Neural progenitor cell (in vitro differentiated cells): ENCODE measurements at regions not wholly inside any gene's neighbourhood (a gene's known extent, or its start where the extent isn't known, plus 50 kb on each side); places are given as distances from the start of the nearest gene placed in this dataset.

Experiments
- DNase-seq: peaks from one replicate; pipeline ENCODE4 v3.0.0-alpha.2; 2016; ENCODE audit warnings: low spot score
- H2AFZ ChIP-seq: fragments of 200-600 bp; sonication (generic); replicated peaks from 2 replicates; pipeline ENCODE4 v1.6.1; 2016; ENCODE audit warnings: antibody characterized with exemption
- H3F3A ChIP-seq: fragments of 200-600 bp; sonication (generic); 2 replicates; pipeline ENCODE4 v1.6.1; 2016; ENCODE audit warnings: antibody characterized with exemption, low read depth
- H3K27ac ChIP-seq: fragments of 200-600 bp; sonication (generic); 2 replicates; pipeline ENCODE4 v1.5.1; 2016; ENCODE audit warnings: mild to moderate bottlenecking
- H3K27me3 ChIP-seq: fragments of 200-600 bp; sonication (generic); 2 replicates; pipeline ENCODE4 v1.6.1; 2016; ENCODE audit warnings: mild to moderate bottlenecking, moderate library complexity
- H3K36me3 ChIP-seq: fragments of 200-600 bp; sonication (generic); 2 replicates; pipeline ENCODE4 v1.5.1; 2016
- H3K4me1 ChIP-seq: fragments of 200-600 bp; sonication (generic); 2 replicates; pipeline ENCODE4 v1.6.1; 2016; ENCODE audit warnings: mixed run types
- H3K4me2 ChIP-seq: fragments of 200-600 bp; sonication (generic); 2 replicates; pipeline ENCODE4 v1.6.1; 2016
- H3K4me3 ChIP-seq: fragments of 200-600 bp; sonication (generic); 2 replicates; pipeline ENCODE4 v1.5.1; 2016
- H3K79me2 ChIP-seq: fragments of 200-600 bp; sonication (generic); 2 replicates; pipeline ENCODE4 v1.6.1; 2016; ENCODE audit warnings: low read depth
- H3K9ac ChIP-seq: fragments of 200-600 bp; sonication (generic); 2 replicates; pipeline ENCODE4 v1.6.1; 2016
- H3K9me3 ChIP-seq: fragments of 200-600 bp; sonication (generic); 2 replicates; pipeline ENCODE4 v1.5.1; 2016; ENCODE audit warnings: low read depth
- H4K20me1 ChIP-seq: fragments of 200-600 bp; sonication (generic); 2 replicates; pipeline ENCODE4 v1.6.1; 2016; ENCODE audit warnings: low read depth
- H3K27ac Mint-ChIP-seq: 3 replicates; pipeline ENCODE4 v1.8.0; 2021; ENCODE audit warnings: mixed read lengths
- H3K27me3 Mint-ChIP-seq: 2 replicates; pipeline ENCODE4 v1.8.0; 2022; ENCODE audit warnings: low read depth, mild to moderate bottlenecking, inconsistent platforms, moderate library complexity, mixed read lengths; ENCODE audit not compliant: insufficient read depth
- H3K36me3 Mint-ChIP-seq: 3 replicates; pipeline ENCODE4 v1.8.0; 2021; ENCODE audit warnings: mixed read lengths
- H3K4me1 Mint-ChIP-seq: 3 replicates; pipeline ENCODE4 v1.8.0; 2021; ENCODE audit warnings: mixed read lengths
- H3K4me3 Mint-ChIP-seq: 3 replicates; pipeline ENCODE4 v1.8.0; 2021; ENCODE audit warnings: mild to moderate bottlenecking, moderate library complexity, mixed read lengths
- H3K9me3 Mint-ChIP-seq: 3 replicates; pipeline ENCODE4 v1.8.0; 2020; ENCODE audit warnings: mixed read lengths
- EZH2 ChIP-seq: fragments of 200-600 bp; sonication (generic); IDR thresholded peaks from 2 replicates; pipeline ENCODE4 v1.6.1; 2017; ENCODE audit warnings: antibody characterized with exemption, mild to moderate bottlenecking, moderate library complexity
- EZH2phosphoT487 ChIP-seq: fragments of 200-600 bp; sonication (generic); IDR thresholded peaks from 2 replicates; pipeline ENCODE4 v1.6.1; 2017; ENCODE audit warnings: antibody characterized with exemption
- TF ChIP-seq, protein P1 (sequence below): fragments of 200-600 bp; sonication (generic); IDR thresholded peaks from 2 replicates; pipeline ENCODE4 v1.5.1; 2017; ENCODE audit warnings: antibody characterized with exemption, mild to moderate bottlenecking

DNA sequence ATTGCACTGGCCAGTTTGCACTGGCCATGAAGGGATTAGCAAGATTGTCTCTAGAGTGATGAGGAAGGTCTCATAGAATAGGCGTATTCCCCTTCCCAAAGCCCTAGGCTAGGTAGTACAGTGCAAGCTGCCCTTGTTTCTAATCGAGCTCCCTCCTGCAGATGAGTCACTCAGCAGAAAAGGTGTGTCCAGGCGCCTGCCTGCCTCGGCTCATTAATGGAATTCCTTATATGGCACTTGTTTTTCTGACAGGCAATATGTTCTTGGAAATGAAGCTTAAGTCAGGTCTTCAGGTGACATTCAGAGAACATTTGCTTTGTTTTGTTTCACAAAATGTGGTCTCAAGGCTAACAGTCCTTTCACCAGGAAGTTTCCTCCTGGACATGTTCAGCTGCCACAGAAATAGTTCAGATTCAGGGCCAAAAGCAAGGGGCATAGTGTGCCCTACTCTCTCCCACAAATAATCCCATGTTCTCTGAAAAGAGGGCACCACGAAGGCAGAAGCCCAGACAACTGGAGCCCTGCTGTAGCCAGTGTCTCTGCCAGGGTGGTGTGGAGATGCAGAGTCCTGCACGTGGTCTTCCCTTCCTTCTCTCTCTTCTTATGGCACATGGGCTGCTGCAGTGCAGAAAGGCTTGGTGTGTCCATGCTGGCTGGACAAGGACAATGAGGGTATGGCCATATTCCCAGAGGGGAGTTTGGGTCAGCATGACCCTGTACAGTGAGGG is 281.1 kb upstream of the MAP3K1 start:
- no peak overlapping the region for H2AFZ ChIP-seq
- H3K27me3 Mint-ChIP-seq, result peaks cover 8% of the 10 kb centered on the region
- no peak for DNase-seq
- no peaks in the 10 kb centered on the region for H3K79me2 ChIP-seq
- no peak overlapping the region for H3K4me3 Mint-ChIP-seq
- H3K4me1 Mint-ChIP-seq, result peaks cover 2% of the 10 kb centered on the region
- H3K9me3 ChIP-seq, result no peaks in the 10 kb centered on the region
- no peak overlapping the region for H3K9ac ChIP-seq
- no peak for TF ChIP-seq EZH2phosphoT487
- TF ChIP-seq, protein P1, sequence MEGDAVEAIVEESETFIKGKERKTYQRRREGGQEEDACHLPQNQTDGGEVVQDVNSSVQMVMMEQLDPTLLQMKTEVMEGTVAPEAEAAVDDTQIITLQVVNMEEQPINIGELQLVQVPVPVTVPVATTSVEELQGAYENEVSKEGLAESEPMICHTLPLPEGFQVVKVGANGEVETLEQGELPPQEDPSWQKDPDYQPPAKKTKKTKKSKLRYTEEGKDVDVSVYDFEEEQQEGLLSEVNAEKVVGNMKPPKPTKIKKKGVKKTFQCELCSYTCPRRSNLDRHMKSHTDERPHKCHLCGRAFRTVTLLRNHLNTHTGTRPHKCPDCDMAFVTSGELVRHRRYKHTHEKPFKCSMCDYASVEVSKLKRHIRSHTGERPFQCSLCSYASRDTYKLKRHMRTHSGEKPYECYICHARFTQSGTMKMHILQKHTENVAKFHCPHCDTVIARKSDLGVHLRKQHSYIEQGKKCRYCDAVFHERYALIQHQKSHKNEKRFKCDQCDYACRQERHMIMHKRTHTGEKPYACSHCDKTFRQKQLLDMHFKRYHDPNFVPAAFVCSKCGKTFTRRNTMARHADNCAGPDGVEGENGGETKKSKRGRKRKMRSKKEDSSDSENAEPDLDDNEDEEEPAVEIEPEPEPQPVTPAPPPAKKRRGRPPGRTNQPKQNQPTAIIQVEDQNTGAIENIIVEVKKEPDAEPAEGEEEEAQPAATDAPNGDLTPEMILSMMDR, result no peak
- TF ChIP-seq EZH2, result no peak
- H4K20me1 ChIP-seq, result no peaks in the 10 kb centered on the region
- H3K27ac ChIP-seq, result no peak overlapping the region
- H3K27me3 ChIP-seq, result no peaks in the 10 kb centered on the region
- no peaks in the 10 kb centered on the region for H3K4me1 ChIP-seq
- no peak overlapping the region for H3K4me3 ChIP-seq
- H3K36me3 ChIP-seq, result no peaks in the 10 kb centered on the region
- no peaks in the 10 kb centered on the region for H3K9me3 Mint-ChIP-seq
- no peaks in the 10 kb centered on the region for H3F3A ChIP-seq
- no peak overlapping the region for H3K27ac Mint-ChIP-seq
- no peaks in the 10 kb centered on the region for H3K36me3 Mint-ChIP-seq
- H3K4me2 ChIP-seq, result no peak overlapping the region

DNA sequence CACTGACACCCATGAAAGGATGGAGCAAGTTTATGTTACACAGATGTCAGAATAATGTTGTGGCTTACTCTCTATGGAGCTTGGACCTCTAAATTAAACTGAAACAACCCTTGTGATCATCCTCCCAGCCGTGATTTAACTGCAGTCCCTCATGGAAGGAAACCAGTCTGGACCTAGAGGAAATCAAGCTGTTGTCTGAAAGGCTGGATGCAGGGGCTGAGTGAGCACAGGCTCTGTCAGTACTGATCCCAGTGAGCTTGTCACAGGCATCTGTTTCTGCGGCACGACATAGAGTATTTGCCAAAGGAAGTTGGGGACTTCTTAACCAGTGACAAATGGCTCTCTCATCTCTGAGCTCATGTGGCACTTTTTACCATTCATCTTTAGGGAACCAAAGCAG is 282.9 kb upstream of the MAP3K1 start:
- H3F3A ChIP-seq, result no peaks in the 10 kb centered on the region
- Mint-ChIP-seq H3K9me3 (no peaks in the 10 kb centered on the region), H3K27me3 (peaks cover 8% of the 10 kb centered on the region), H3K4me3 (no peak overlapping the region), H3K4me1 (peaks cover 2% of the 10 kb centered on the region), H3K36me3 (no peaks in the 10 kb centered on the region), H3K27ac (no peak overlapping the region)
- H3K9ac ChIP-seq, result no peak overlapping the region
- H3K9me3 ChIP-seq, result no peaks in the 10 kb centered on the region
- H3K4me2 ChIP-seq, result no peak overlapping the region
- H3K27me3 ChIP-seq, result no peaks in the 10 kb centered on the region
- H4K20me1 ChIP-seq, result no peaks in the 10 kb centered on the region
- no peak for DNase-seq
- no peaks in the 10 kb centered on the region for H3K36me3 ChIP-seq
- H3K79me2 ChIP-seq, result no peaks in the 10 kb centered on the region
- no peaks in the 10 kb centered on the region for H3K4me1 ChIP-seq
- H2AFZ ChIP-seq, result no peak overlapping the region
- TF ChIP-seq EZH2, result no peak
- TF ChIP-seq, protein P1, result no peak
- TF ChIP-seq EZH2phosphoT487, result no peak
- H3K27ac ChIP-seq, result no peak overlapping the region
- H3K4me3 ChIP-seq, result no peak overlapping the region

- TF ChIP-seq, protein P1, result no peak
- TF ChIP-seq EZH2phosphoT487, result no peak
- no peak for TF ChIP-seq EZH2
- no peak overlapping the region for H2AFZ ChIP-seq
- Mint-ChIP-seq H3K4me1 (no peaks in the 10 kb centered on the region), H3K9me3 (no peaks in the 10 kb centered on the region), H3K27me3 (peaks cover 4% of the 10 kb centered on the region), H3K36me3 (no peaks in the 10 kb centered on the region), H3K4me3 (no peak overlapping the region), H3K27ac (no peak overlapping the region)
- H3K4me2 ChIP-seq, result no peak overlapping the region
- no peak overlapping the region for H3K27ac ChIP-seq
- H3K9me3 ChIP-seq, result no peaks in the 10 kb centered on the region
- no peaks in the 10 kb centered on the region for H3K4me1 ChIP-seq
- H3K36me3 ChIP-seq, result no peaks in the 10 kb centered on the region
- H3K4me3 ChIP-seq, result no peak overlapping the region
- H4K20me1 ChIP-seq, result no peaks in the 10 kb centered on the region
- no peaks in the 10 kb centered on the region for H3K27me3 ChIP-seq
- H3K79me2 ChIP-seq, result no peaks in the 10 kb centered on the region
- no peaks in the 10 kb centered on the region for H3F3A ChIP-seq
- no peak for DNase-seq
- H3K9ac ChIP-seq, result no peak overlapping the region
Observed at GRCh38 chr5:56530626-56531138, 284.7 kb upstream of the MAP3K1 start.
